Nephron progenitor cell (in vitro differentiated cells): ENCODE measurements at regions not wholly inside any gene's neighbourhood (a gene's known extent, or its start where the extent isn't known, plus 50 kb on each side); places are given as distances from the start of the nearest gene placed in this dataset.

Source experiments
- DNase-seq: peaks from one replicate; pipeline ENCODE4 v3.0.0; 2021
- H3K27ac Mint-ChIP-seq: 2 replicates; pipeline ENCODE4 v1.8.0; 2021; ENCODE audit warnings: mild to moderate bottlenecking, moderate library complexity, mixed read lengths
- H3K27me3 Mint-ChIP-seq: 2 replicates; pipeline ENCODE4 v1.8.0; 2021; ENCODE audit warnings: mild to moderate bottlenecking, low read depth, mixed read lengths; ENCODE audit not compliant: poor library complexity
- H3K36me3 Mint-ChIP-seq: 2 replicates; pipeline ENCODE4 v1.8.0; 2021; ENCODE audit warnings: low read depth, mixed read lengths
- H3K4me1 Mint-ChIP-seq: 2 replicates; pipeline ENCODE4 v1.8.0; 2021; ENCODE audit warnings: mixed read lengths
- H3K4me3 Mint-ChIP-seq: 2 replicates; pipeline ENCODE4 v1.8.0; 2021; ENCODE audit warnings: mild to moderate bottlenecking, moderate library complexity, mixed read lengths
- H3K9me3 Mint-ChIP-seq: 2 replicates; pipeline ENCODE4 v1.8.0; 2021; ENCODE audit warnings: mild to moderate bottlenecking, moderate library complexity, mixed read lengths
- CTCF ChIP-seq: fragments of 200-600 bp; sonication (generic); IDR thresholded peaks from 2 replicates; pipeline ENCODE4 v1.5.0; 2021; ENCODE audit warnings: antibody characterized with exemption

GRCh38 chr16:64364416-64364815, 757.4 kb downstream of the CDH11 start:
- no peak overlapping the region for H3K4me3 Mint-ChIP-seq
- TF ChIP-seq CTCF = no peak
- no peaks in the 10 kb centered on the region for H3K4me1 Mint-ChIP-seq

GRCh38 chr16:64364016-64364415, 757.8 kb downstream of the CDH11 start:
- Mint-ChIP-seq H3K27me3 (no peaks in the 10 kb centered on the region), H3K4me1 (no peaks in the 10 kb centered on the region), H3K36me3 (no peaks in the 10 kb centered on the region), H3K4me3 (no peak overlapping the region), H3K27ac (no peak overlapping the region), H3K9me3 (no peaks in the 10 kb centered on the region)
- DNase-seq = no peak
- no peak for TF ChIP-seq CTCF

More at GRCh38 chr16:64364416-64364815, 757.4 kb downstream of the CDH11 start:
- H3K9me3 Mint-ChIP-seq = no peaks in the 10 kb centered on the region
- no peaks in the 10 kb centered on the region for H3K36me3 Mint-ChIP-seq
- no peak overlapping the region for H3K27ac Mint-ChIP-seq
- H3K27me3 Mint-ChIP-seq = no peaks in the 10 kb centered on the region
- no peak for DNase-seq

GRCh38 chr16:64363039-64363438, 758.8 kb downstream of the CDH11 start:
- no peaks in the 10 kb centered on the region for H3K36me3 Mint-ChIP-seq
- no peak for DNase-seq

GRCh38 chr16:64362193-64362592, 759.7 kb downstream of the CDH11 start:
- Mint-ChIP-seq H3K36me3 (no peaks in the 10 kb centered on the region), H3K9me3 (no peaks in the 10 kb centered on the region), H3K27ac (no peak overlapping the region), H3K4me1 (no peaks in the 10 kb centered on the region), H3K4me3 (no peak overlapping the region), H3K27me3 (peaks cover 4% of the 10 kb centered on the region)
- TF ChIP-seq CTCF = no peak
- DNase-seq = no peak

More at GRCh38 chr16:64363039-64363438, 758.8 kb downstream of the CDH11 start:
- Mint-ChIP-seq H3K4me3 (no peak overlapping the region), H3K27ac (no peak overlapping the region), H3K9me3 (no peaks in the 10 kb centered on the region), H3K27me3 (peaks cover 4% of the 10 kb centered on the region), H3K4me1 (no peaks in the 10 kb centered on the region)
- TF ChIP-seq CTCF = no peak

- no peak for DNase-seq
- Mint-ChIP-seq H3K27me3 (peaks cover 4% of the 10 kb centered on the region), H3K27ac (no peak overlapping the region), H3K36me3 (no peaks in the 10 kb centered on the region), H3K9me3 (no peaks in the 10 kb centered on the region), H3K4me3 (no peak overlapping the region), H3K4me1 (no peaks in the 10 kb centered on the region)
- TF ChIP-seq CTCF = no peak
These were observed 760.1 kb downstream of the CDH11 start for GRCh38 chr16:64361753-64362152.

- H3K36me3 Mint-ChIP-seq = no peaks in the 10 kb centered on the region
- H3K4me3 Mint-ChIP-seq = no peak overlapping the region
- no peak for TF ChIP-seq CTCF
- H3K4me1 Mint-ChIP-seq = no peaks in the 10 kb centered on the region
- no peaks in the 10 kb centered on the region for H3K9me3 Mint-ChIP-seq
- no peak overlapping the region for H3K27ac Mint-ChIP-seq
- peaks cover 4% of the 10 kb centered on the region for H3K27me3 Mint-ChIP-seq
- no peak for DNase-seq
These were observed 763.6 kb downstream of the CDH11 start for GRCh38 chr16:64358291-64358690.
